Urothelium cell line (cell line): ENCODE measurements at regions not wholly inside any gene's neighbourhood (a gene's known extent, or its start where the extent isn't known, plus 50 kb on each side); places are given as distances from the start of the nearest gene placed in this dataset.
"Not testable (repeated sequence)": the region's sequence is repeated elsewhere in the genome, so short reads cannot be mapped to it uniquely, and the experiment has no call there.

Experiments
- DNase-seq: peaks from one replicate; pipeline ENCODE4 v3.0.0; 2011; ENCODE audit warnings: low spot score, mixed read lengths
- FAIRE-seq: peaks from 2 replicates; lab custom pipeline; 2011; peaks lifted over from hg19 to GRCh38; lab: Jason Lieb, UNC

- no peak for FAIRE-seq
- DNase-seq: no peak
Measured at GRCh38 chr21:41571938-41572510, 64.1 kb upstream of the TMPRSS2 start.

DNA sequence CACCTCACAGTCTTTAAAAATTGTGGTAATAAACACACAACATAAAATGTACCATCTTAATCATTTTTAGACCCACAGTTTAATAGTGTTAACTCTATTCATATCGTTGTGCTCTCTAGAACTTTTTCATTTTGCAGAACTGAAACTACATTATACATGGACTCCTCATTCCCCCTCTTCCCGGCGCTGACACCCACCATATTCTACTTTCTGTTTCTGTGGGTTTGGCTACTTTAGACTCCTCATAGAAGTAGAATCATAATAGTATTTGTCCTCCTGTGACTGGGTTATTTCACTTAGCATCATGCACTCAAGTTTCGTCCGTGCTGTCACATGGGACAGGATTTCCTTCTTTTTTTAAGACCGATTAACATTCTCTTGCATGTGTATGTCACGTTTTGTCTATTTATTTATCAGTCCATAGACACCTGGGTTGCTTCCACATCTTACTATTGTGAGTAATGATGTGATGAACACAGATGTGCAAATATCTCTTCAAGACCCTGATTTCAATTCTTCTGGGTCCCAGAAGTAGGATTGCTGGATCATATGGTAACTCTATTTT is 62.9 kb upstream of the TMPRSS2 start:
- FAIRE-seq (no peak), DNase-seq (no peak)

- DNase-seq (no peak), FAIRE-seq (no peak)
Measured at GRCh38 chr21:41568606-41569385, 60.8 kb upstream of the TMPRSS2 start.

- no peak for DNase-seq
- FAIRE-seq: no peak
Measured at GRCh38 chr21:41567901-41568510, 60.0 kb upstream of the TMPRSS2 start.

DNA sequence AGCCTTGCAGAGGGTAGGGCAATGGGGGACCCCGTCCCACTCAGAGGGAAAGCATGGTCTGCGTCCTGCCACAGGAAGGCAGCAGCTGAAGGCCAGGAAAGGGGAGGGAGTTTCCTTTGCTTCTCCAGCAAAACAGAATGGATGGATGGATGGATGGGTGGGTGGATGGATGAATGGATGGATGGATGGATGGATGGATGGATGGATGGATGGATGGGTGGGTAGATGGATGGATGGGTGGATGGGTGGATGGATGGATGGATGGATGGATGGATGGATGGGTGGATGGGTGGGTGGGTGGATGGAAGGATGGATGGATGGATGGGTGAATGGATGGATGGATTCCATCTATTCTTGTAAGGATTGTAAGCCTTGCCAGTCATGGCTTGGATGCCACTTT is 59.3 kb upstream of the TMPRSS2 start:
- not testable (repeated sequence) for DNase-seq, FAIRE-seq

DNA sequence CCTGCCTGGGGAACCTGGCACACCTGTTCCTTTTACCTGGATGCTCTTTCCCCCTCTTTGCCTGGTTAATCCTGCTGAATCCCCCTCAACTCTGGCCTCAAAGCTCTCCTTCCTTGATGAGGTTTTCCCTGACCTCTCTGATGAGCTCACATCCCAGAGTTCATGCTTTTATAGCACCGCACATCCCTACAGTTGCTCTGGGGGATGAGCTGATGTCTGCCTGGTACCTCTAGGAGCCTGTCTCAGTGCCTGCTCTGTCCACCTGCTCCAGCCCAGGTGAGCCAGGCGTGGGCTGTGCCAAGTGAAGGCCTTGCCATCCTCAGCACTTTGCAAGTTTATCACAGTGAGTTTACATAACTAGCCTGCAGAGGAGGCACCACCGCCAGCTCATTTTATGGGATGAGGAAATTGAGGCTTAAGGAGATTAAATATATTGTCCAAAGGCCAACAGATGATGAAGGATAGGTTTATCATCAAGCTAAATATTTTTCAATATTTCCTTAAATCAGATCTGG is 58.6 kb upstream of the TMPRSS2 start:
- no peak for FAIRE-seq
- no peak for DNase-seq

DNA sequence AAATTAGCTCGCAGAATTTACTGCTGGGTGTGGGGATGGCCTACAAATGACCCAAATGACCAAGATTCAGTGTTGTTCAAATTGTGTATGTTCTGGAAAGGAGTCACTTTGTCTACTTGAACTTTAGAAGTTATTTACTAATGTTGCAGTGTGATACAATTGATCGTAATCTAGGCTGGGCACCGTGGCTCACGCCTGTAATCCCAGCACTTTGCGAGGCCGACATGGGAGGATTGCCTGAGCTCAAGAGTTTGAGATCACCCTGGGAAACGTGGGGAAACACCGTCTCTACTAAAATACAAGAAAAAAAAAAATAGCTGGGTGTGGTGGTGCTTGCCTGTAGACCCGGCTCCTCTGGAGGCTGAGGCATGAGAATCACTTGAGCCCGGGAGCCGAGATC is 57.6 kb upstream of the TMPRSS2 start:
- DNase-seq (no peak), FAIRE-seq (no peak)

GRCh38 chr21:41564871-41565274 is 56.9 kb upstream of the TMPRSS2 start:
- no peak for DNase-seq
- no peak for FAIRE-seq

DNA sequence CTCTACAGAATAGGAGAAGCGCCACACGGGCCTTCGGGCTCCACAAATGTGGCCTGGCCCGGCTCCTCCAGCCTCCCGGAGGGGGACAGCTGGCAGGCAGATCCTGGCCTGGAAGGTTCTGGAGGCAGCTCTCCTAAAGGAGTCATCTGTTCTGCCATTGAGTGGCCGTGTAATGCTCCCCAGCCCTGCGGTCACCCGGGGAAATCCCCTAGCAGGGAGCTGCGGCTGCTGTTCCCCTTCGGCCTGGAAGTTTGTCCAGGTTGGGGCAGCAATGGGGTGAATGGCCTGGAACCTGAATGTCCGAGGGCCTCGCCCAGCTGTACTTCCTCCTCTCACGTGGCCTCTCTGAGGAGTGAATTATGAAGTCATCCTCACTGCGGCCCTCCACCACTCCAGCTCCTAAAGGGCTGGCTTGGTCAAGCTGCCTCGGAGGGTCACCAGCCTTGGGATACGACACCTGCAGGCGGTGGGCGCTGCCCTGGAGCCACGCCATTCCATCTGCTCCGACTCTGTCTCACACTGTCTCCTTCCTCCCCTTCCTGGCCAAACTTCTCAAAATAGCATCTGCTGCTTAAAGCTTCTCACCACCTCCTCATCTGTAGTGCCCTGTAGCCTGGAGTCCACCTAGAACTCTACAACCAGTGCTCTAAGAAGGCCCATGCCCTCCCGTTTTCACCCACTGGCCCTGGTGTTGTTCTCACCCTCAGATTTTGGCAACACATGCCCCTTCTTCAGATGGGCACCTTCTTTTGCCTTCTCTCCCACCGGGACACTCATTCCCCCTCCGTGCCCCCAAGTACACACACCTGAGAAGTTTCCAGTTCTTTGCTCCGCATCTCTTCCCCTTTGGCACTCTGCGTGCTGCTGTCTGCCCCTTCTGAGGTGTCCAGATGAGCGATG is 54.4 kb upstream of the TMPRSS2 start:
- FAIRE-seq: no peak
- no peak for DNase-seq

DNA sequence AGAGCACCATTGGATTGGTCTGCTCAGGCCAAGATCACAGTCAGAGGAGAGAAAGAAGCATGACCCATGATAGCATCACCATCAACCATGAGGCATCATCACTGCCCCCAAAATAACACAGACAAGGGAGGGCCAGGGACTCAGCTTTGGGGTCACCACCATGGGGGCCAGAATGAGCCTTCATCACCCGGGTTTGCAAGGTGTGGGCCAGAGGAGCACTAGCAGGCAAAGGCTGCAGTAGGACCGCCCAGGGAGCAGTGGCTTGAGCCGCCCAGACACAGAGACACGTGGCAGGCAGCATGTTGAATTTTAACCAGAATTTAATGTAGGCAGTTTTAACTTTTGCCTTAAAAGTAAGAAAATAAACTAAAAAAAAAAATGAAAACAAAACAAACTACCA is 53.7 kb upstream of the TMPRSS2 start:
- DNase-seq (no peak), FAIRE-seq (no peak)

DNA sequence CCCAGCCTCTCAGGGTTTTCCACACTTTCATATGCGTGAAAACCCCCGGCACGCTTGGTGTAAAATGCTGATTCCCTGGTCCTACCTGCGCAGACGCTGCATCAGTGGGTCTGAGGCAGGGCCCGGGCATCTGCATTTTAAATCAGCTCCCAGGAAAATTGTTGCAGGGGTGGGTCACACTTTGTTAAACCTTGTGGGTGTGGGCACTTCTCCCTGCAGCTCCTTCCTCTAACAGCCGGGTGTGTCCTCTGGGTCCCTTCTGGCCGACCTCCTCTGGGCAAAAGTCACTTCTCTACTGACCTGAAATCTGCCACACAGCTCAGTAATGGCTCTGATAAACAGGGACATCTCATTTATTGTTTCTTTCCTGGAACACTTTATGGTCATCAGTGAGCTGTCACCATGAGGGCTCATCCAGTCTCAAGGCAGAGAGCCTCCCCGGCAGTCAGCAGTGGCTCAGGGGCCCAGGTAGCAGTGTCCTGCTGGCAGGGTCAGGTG is 52.8 kb upstream of the TMPRSS2 start:
- FAIRE-seq: no peak
- DNase-seq: no peak

GRCh38 chr21:41559658-41560631 is 52.0 kb upstream of the TMPRSS2 start:
- DNase-seq (no peak), FAIRE-seq (no peak)

DNA sequence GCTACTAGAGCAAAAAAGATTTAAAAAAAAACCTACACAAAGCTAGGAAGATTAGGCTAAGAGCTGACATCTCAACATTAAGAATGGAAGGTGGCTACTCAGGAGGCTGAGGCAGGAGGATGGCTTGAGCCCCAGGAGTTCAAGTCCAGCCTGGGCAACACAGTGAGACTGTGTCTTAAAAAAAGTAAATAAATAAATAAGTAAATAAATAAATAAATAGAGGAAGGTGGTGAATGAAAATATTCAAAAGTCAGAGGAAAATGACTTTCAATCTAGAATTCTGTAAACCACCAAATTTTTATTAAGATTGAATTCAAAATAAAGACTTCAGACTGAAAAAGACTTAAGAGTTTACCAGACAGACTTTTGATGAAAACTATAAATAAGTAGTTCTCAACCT is 50.9 kb upstream of the TMPRSS2 start:
- DNase-seq: no peak
- no peak for FAIRE-seq

GRCh38 chr21:41557884-41558283 is 49.9 kb upstream of the TMPRSS2 start:
- DNase-seq (no peak), FAIRE-seq (no peak)
